ENCODE measurements at regions not wholly inside any gene's neighbourhood (a gene's known extent, or its start where the extent isn't known, plus 50 kb on each side); places are given as distances from the start of the nearest gene placed in this dataset.
"Not testable (repeated sequence)": the region's sequence is repeated elsewhere in the genome, so short reads cannot be mapped to it uniquely, and the experiment has no call there.

GRCh38 chr1:29396438-29397255, 160.3 kb downstream of the PTPRU start:
- peak in 1 of 3 experiments; percentile 8 for DNase-seq

GRCh38 chr1:29395736-29396437, 159.6 kb downstream of the PTPRU start:
- DNase-seq, result no peak

GRCh38 chr1:29394521-29395225, 158.4 kb downstream of the PTPRU start:
- DNase-seq, result peak in 1 of 3 experiments; percentile 26

- DNase-seq, result no peak
These were observed 157.1 kb downstream of the PTPRU start for GRCh38 chr1:29393451-29393826.

- no peak for DNase-seq
These were observed 156.4 kb downstream of the PTPRU start for GRCh38 chr1:29392486-29393450.

GRCh38 chr1:29392036-29392435, 155.7 kb downstream of the PTPRU start:
- DNase-seq, result no peak

- no peak for DNase-seq
These were observed 155.1 kb downstream of the PTPRU start for GRCh38 chr1:29391362-29391880.

GRCh38 chr1:29390491-29391361, 154.4 kb downstream of the PTPRU start:
- DNase-seq, result no peak

- DNase-seq, result no peak
These were observed 153.8 kb downstream of the PTPRU start for GRCh38 chr1:29390075-29390474.

GRCh38 chr1:29389533-29390041, 153.3 kb downstream of the PTPRU start:
- DNase-seq, result no peak

- no peak for DNase-seq
These were observed 152.6 kb downstream of the PTPRU start for GRCh38 chr1:29388884-29389283.

- DNase-seq, result no peak
These were observed 151.8 kb downstream of the PTPRU start for GRCh38 chr1:29388170-29388569.

- no peak for DNase-seq
These were observed 150.9 kb downstream of the PTPRU start for GRCh38 chr1:29387210-29387609.

GRCh38 chr1:29386453-29386852, 150.1 kb downstream of the PTPRU start:
- not testable (repeated sequence) for DNase-seq

- DNase-seq, result no peak
These were observed 149.6 kb downstream of the PTPRU start for GRCh38 chr1:29385966-29386365.

GRCh38 chr1:29384496-29385015, 148.2 kb downstream of the PTPRU start:
- no peak for DNase-seq

- DNase-seq, result no peak
These were observed 147.5 kb downstream of the PTPRU start for GRCh38 chr1:29383746-29384371.

GRCh38 chr1:29382851-29383745, 146.8 kb downstream of the PTPRU start:
- no peak for DNase-seq

GRCh38 chr1:29381426-29381825, 145.1 kb downstream of the PTPRU start:
- no peak for DNase-seq

Data from NCI-H1417 (cell line).